ENCODE measurements at regions not wholly inside any gene's neighbourhood (a gene's known extent, or its start where the extent isn't known, plus 50 kb on each side); places are given as distances from the start of the nearest gene placed in this dataset.
A peak's percentile ranks its signal among the peaks of the same experiment; 100 is the strongest.

DNA sequence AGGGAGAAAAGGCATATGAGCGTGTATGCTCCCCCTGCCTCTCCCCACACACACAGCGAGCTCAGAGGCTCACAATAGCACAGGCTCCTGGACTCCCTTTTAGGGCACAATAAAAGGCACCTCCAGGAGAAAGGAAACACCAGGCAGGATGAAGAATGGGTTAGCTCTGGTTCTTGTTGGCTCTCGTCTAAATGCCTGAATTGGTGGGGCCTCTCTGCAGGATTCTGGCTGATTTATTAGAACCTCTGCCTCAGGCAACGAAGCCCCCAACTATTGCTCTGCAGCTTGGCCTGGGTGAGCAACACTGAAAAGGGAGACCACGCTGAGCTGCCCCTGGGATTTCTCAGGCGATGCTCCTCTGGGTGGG is 590.9 kb upstream of the PLXNA2 start:
- DNase-seq (ENCODE audit: low read depth, low spot score): no peak

DNA sequence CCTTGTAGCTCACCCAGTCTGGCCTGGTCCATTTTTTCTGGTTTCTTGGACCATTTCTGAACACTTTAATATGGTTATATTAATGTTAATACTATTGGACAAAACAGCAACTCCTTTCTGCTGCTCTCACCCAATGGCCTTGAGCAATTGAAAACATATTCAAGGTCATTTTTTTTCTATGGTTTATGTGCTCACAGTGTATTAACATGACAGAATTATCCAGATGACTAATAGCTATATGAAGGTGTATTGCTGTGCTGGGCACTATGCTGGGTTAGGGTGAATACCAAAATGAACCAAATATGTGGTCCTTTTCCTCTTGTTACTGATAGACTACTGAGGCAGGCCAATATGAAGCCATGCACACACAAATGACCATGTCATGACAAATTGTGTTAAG is 591.6 kb upstream of the PLXNA2 start:
- DNase-seq (ENCODE audit: low read depth, low spot score): no peak

DNA sequence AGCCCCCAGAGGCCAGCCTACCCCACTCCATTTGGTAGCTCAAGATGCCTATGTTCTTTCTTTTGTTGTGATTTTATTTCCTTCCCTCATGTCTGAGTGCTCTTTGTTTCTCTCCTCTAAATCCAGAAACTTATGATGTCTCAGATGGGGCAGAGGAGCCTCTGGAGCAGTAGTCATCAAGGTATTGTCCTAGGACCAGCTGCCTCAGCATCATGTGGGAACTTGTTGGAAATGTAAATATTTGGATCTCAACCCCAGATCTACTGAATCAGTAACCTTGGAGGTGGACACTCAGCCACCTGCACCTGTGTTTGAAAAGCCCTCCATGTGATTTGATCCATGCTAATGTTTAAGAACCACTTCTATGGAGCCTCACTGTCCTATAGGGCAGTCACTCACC is 593.1 kb upstream of the PLXNA2 start:
- no peak for DNase-seq (ENCODE audit: low read depth, low spot score)

DNA sequence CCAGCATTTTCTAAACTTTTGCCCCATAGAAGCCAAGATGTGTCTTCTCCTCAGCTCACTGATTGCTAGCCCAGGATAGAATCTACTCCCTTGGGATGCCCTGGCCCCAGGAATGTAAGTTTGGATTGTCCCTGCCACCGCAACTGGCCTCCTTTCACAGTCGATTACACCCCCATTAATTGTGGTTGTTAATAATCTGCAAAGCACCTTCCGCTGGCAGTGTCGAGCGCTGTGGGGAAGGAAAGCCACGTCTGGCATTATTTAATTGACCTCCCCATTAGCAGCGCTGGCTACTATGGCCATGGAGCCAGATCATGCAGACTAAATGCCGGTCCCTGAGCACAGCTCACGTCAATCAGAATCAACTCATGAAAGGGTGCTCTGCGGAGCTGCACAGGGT is 597.3 kb upstream of the PLXNA2 start:
- no peak for DNase-seq (ENCODE audit: low read depth, low spot score)

DNA sequence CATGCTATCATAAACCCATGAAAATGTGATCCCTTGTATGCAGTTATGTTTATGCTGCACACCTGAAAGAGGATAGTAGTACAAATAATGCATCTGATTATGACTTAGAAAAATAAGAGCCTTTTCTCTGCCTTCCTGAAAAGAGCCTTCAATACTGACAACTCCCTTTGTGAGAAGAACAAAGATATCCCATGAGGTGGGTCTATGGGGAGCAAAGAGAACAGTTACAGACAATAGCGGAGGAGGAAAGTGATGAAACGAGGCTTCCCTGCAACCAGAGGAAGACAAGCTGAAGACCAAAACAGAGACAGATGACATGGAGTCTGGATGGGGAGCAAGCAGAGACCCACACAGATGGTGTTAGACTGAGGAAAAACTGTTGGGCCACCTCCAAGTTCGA is 598.3 kb upstream of the PLXNA2 start:
- no peak for DNase-seq (ENCODE audit: low read depth, low spot score)

DNA sequence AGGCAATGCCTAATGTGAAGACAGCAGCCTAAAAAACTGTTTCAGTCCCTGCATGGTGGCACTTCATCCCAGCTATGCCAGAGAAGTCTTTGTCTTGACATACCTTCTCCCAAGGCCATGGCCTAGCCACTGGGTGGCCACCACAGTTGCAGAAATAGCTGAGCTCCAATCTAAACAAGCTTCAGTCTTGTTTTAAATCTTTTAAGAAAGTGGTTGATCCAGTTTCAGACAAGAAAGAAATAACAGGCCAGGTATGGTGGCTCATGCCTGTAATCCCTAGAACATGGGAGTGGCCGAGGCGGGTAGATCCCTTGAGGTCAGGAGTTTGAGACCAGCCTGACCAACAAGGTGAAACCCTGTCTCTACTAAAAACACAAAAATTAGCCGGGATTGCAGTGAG is 600.0 kb upstream of the PLXNA2 start:
- no peak for DNase-seq (ENCODE audit: low read depth, low spot score)

DNA sequence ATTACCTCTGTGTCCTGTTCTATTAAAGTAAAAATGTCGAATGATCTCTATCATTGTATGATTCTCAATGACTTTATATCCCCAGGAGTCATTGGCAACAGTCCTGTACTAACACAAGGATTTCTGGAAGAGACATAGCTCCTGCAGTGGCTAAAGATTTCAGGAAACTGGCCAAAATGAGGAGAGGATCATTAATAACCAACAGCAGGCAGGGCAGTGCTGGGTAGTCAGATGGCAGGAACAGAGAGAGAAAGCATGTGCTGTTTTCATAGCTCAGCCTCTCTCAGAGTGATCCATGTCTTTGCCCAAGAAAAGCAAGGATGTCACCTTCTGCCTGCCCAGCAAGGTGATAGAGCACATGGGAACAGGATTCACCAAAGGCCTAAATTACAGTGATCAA is 604.7 kb upstream of the PLXNA2 start:
- DNase-seq (ENCODE audit: low read depth, low spot score): no peak

DNA sequence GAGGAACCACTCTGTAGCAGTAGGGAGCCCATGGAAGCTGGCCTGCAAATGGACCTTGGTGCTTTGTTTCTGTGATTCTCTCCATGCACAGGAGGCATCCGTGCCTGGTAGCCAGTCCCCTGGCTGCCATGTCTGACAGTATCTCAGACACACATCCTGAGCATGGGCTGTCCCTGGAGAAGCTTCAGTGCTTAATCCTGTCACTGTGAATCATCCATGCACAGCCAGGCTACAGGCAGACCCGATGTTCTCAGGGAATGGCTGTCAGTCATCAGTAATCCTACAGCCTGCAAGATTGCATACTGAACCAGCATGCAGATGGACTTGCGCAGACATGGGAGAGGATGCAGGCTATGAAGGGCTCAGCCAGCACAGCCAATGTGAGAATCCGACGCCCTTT is 606.3 kb upstream of the PLXNA2 start:
- no peak for DNase-seq (ENCODE audit: low read depth, low spot score)

DNA sequence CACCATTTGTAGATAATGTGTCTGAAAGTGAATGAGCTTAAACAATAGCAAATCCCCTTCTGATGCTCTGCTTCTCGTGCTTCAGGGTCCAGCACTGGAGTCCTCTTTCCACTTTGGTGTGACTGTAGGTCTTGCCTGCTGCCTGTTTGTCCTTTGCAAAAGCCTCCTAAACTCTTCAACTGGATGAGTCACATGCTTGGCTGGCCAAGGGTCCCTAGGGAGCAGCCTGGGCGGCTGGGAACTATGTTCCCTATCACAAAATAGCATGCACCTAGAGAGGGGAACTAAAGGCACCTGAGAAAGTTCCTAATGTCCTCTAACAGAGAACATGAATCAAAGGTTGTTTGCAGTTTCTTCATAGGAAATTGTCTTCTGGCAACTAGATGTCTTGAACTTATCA is 607.2 kb upstream of the PLXNA2 start:
- DNase-seq (ENCODE audit: low read depth, low spot score): no peak

DNA sequence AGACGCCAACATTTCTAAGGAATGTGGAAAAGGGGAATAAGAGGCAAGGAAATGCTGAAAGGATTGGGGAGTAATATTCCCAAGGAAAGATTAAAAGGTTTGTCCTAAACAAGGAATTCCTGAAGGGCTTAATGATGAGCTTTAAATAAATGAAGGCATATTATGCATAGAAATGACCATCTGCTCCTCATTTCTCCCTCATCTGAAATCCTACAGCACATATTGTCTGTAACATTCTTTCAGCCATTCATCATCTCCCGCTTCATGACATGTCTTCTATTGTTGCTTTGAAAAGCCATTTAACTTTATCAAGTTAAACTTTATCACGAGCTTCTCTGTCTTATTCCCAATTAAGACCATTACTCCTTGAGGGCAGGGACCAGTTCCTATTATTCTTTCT is 608.7 kb upstream of the PLXNA2 start:
- no peak for DNase-seq (ENCODE audit: low read depth, low spot score)

DNA sequence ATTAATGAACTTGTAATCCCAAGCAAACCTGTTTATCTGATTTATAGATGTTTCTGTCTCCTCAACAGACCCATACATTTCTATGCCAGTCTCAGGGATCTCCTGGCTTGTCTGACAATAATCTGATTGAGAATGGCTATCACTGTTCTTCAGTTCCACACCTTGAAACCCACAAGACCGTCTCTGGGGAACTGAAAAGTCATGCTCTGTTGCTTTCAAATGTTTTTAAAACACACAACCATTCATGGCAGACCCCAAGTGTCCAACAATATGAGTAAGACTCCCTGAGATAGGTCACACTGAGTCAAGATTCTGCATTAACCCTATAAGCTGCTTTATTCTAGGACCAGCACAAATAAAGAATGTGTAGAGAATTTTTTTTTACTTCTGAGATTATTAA is 611.2 kb upstream of the PLXNA2 start:
- DNase-seq (ENCODE audit: low read depth, low spot score): no peak

DNA sequence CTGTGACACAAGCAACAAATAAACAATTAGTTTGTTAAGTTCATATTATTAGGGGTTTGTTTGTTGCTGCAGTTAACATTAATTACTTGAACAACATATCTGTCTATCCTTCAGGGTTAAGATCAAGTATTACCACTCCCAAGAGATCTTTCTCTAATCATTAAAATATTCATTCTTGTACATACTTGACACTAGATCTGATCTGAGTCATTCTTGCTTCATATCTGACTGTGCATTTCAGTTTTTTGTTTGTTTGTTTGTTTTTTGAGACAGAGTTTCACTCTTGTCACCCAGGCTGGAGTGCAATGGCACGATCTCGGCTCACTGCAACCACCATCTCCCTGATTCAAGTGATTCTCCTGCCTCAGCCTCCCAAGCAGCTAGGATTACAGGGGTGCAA is 613.3 kb upstream of the PLXNA2 start:
- DNase-seq (ENCODE audit: low read depth, low spot score): no peak

DNA sequence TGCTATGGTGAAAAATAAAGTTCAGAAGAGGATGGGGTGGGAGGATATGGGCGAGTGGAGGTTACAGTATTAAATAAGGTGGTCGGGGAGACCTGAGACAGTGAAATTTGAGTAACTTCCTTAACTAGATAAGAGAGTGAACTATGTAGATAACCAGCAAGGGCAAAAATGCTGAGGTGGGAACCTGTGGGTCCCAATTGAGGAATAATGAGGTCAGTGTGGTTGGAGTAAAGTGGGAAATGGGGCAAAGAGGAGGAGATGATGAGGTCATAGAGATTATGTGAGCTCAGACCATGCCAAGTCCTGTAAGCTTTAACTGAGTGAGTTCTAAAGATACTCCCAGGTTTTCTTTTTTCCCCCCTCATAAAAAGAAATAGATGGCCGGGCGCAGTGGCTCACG is 614.6 kb upstream of the PLXNA2 start:
- no peak for DNase-seq (ENCODE audit: low read depth, low spot score)

DNA sequence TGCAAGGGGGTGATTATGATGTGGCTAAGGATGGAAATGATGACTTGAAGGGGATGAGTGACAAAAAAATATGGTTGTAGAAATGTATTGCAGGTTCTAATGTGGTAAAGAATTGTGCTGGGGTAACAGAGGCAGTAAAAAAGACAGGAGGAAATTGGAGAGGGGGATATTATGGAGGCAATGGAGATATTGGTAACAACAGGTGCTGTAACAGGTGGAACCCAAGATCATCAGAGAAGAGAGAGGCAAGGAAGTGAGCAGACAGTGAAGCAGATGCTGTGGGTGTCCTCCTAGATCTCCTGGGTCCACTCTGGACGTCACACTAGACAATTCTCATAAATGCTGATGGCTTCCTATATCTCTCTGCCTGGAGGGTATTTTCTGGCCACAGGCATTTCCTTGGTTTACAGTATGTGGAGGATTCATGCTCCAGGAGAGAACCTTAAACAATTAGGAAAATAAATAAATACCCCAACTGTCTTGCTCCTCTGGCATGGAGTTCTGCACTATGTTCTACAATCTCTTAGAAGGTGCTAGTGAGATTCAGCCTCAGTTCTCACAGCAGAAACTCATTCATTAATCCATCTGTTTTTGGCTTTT is 620.3 kb upstream of the PLXNA2 start:
- DNase-seq (ENCODE audit: low read depth, low spot score): no peak

DNA sequence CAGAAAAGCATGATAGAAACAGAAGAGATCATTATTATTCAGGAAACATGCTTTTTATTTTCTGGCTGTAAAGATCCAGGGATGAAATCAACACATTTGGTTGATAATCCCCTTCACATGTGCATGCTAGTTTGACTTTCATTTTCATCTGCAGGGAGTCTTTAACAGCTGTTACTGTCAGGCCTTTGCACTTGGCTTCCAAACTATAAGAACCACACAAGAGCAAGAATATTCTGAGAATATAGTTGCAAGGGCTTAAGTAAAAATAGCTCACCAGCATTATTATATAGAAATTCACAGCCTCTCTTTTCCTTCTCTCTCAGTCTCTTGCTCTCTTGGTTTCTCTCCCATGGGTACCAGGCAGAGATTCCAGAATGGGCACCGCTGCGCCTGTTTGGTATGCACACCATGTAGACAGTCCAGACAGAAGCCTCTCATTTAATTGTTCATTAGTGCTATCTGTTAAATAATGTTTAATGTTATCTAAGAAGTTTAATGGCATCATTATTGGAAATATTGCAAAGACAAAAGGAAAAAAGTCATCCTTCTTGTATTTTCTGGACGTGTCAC is 622.3 kb upstream of the PLXNA2 start:
- DNase-seq (ENCODE audit: low read depth, low spot score): no peak

DNA sequence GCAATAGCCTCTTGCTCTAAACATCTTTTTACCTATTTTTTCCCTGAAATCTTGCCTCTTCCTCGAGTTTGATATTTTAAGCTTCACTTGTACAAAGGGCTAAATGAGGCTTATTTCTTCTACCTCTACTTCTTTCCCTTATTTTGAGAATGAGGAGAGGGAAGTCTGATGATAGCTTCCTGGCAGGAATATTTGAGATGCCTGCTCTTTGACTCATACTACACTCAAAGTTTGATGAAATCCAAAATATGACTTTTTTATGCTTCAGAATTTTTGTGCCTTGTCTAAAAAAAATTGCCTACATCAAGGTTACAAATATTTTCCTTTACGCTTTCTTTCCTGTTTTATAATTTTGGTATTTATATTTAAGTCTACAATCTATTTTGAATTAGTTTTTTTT is 624.4 kb upstream of the PLXNA2 start:
- DNase-seq (ENCODE audit: low read depth, low spot score): peak; percentile 22

DNA sequence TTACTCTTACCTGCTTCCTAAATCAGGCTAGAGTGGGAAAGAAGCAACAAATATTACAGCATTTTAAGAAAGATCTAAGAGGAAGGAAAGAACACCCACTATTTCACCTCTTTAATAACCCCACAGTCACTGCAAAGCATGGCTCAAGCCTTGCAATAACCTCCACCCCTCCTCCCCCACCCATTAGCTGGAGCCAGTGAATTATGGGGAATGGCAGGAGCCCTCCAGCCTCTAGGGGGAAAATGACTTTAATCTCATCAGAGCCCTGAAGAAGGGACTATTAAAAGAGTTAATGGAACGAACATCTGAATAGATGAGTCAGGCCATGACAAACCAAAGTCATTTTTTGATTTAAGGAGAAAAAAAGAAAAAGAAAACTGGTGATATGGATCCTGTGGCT is 630.7 kb upstream of the PLXNA2 start:
- DNase-seq (ENCODE audit: low read depth, low spot score): no peak

DNA sequence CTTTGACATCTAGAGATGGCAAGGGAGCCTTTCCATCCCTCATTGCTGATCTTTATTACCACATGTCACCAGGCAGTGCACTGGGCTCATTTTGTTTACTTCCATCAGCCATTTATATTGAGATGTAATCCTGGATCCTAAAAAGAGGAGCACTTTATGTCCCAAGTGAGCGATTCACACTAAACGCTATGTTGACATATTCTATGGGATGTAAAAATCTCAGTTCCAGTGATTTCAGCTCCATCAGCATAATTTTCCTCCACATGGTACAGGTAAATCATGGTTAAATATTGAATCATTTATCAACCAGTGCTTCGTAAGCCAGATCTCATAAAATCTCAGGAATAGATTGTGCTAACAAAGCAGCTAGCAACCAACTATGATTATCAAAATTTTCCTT is 634.8 kb upstream of the PLXNA2 start:
- DNase-seq (ENCODE audit: low read depth, low spot score): no peak

DNA sequence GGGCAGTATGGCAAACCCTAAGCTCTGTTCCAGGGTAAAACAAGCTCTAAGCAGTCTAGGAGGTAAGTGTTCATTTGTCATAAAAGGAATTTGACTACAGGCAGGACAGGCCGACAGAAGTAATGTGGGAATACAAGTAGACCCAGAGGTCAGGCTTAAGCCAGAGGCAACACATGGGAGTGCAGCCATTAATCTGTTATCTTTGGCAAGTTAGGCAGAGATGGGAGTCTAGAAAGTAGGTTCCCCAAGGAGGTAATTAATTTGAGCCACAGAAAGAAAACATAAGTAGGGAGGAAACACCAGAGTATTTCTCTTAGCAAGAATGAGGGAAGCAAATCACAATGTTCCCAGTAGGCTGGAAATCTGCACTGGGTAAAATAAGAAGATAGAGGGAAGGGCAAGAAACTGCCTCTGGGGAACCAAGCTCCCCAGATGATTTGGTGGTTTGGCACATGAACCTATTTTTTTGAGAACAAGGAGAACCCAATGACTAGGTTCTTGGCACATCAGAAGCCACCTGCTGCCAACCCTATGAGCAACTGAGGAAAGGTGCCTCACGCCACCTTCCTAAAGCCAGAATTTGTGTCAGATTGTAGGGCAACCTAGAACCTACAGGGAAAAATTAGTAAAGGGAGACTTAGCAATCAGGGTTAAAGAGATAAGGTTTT is 636.4 kb upstream of the PLXNA2 start:
- no peak for DNase-seq (ENCODE audit: low read depth, low spot score)

DNA sequence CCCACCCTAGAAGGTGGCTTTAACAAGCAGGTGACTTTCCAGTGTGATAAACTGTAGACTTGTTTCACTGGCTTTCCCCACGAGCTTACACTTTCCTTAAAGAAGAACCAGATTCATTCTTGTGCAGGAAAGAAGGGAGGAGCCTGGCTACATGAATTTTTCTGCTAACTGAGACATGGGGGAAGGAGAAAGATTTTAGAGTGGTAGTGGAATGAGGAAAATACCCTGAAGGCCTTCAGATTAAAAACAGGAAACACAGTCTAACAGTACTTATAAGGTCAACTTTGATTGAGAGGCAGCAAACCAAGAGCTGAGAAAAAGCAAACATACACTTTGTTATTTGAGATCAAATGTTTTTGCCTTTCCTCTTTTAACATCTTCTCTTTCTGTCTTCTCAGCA is 640.9 kb upstream of the PLXNA2 start:
- DNase-seq (ENCODE audit: low read depth, low spot score): peak; percentile 45

DNA sequence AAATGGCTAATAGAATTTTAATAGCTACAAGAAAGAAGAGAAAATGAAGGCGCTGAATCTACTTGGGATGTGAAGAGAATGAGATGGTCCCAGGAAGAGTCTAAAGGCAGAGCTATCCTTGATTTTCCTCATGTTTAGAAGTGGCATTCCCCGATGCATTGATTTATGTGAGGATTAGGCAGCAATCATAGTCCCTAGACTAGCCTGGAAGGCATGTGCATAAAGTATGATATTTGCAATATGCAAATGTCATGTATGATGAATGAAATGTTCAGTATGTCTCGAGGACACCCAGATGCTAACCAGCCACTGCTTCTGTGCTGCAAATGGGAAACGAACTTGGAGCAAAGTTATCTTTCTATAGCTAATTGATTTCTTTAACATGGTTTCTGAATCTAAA is 641.5 kb upstream of the PLXNA2 start:
- no peak for DNase-seq (ENCODE audit: low read depth, low spot score)

DNA sequence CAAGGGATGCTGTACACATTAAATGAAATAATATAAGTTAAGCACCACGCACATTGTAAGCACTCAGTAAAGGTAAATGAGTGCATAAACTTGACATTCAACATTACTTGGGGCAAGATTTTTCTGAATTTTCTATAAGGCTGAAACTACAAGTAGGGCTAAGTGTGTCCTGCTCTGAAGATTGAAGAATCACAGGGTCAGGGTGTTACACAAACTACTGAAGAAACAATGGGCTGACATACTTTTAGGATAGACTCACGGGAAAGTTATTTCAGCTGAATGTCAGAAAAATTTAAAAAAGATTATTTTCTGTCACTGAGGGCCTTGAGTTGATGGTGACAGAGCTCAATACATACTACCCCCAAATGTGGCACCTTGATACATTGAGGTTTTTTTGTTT is 644.2 kb upstream of the PLXNA2 start:
- peak; percentile 8 for DNase-seq (ENCODE audit: low read depth, low spot score)

DNA sequence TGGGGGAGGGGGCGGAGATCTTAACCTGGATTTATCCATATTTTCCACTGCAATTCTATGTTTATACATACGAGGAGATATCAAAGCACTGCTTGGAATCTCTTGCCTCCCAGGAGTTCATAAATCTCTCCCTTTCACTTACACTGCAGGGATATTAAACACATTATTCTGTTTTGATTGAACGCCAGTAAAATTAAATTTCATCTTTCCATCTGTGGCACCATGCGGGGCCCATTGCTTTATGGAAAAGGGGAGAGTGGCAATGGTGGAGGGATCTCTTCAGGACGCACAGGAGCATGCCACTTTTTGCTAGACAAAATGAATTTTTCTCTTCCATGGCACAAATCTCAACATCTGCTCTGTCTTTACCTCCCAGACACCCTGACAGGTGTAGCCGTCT is 648.0 kb upstream of the PLXNA2 start:
- DNase-seq (ENCODE audit: low read depth, low spot score): no peak

DNA sequence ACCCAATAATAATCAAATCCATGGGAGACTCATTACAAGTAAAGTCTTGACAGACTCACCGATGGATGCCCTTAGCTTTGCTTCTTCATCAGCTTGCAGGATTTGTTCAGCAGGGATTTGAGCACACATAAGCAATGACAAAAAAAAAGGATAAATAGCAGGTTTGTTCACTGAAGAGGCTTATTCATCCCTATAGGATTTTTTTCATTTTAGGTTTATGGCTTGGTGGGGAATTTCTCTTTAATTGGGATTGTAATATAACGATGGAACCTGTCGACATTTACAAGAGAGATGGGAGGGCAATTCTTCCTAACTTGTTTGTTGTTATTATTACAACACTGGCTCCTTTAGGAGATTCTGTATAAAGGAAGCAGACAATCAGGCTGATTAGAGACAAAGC is 649.1 kb upstream of the PLXNA2 start:
- no peak for DNase-seq (ENCODE audit: low read depth, low spot score)

All from pulmonary artery endothelial cell (primary cell).